OCI-LY1 (cell line): ENCODE measurements at regions not wholly inside any gene's neighbourhood (a gene's known extent, or its start where the extent isn't known, plus 50 kb on each side); places are given as distances from the start of the nearest gene placed in this dataset.
"Not testable (repeated sequence)": the region's sequence is repeated elsewhere in the genome, so short reads cannot be mapped to it uniquely, and the experiment has no call there.

Experiments
- H2AFZ ChIP-seq: fragments of 200-600 bp; sonication (generic), shearing (Covaris generic); 2 replicates; pipeline ENCODE4 v1.6.0; 2014; ENCODE audit warnings: antibody characterized with exemption, mild to moderate bottlenecking, low read length
- H3F3A ChIP-seq: fragments of 200-600 bp; sonication (generic), shearing (Covaris generic); 2 replicates; pipeline ENCODE4 v1.6.0; 2014; ENCODE audit warnings: mild to moderate bottlenecking, antibody characterized with exemption, low read length, moderate library complexity; ENCODE audit not compliant: insufficient read depth
- H3K27ac ChIP-seq: fragments of 200-600 bp; sonication (generic); 2 replicates; pipeline ENCODE4 v1.5.1; 2014; ENCODE audit warnings: low read length, mixed run types, mild to moderate bottlenecking, low read depth; ENCODE audit not compliant: poor library complexity, severe bottlenecking
- H3K27me3 ChIP-seq: fragments of 200-600 bp; sonication (generic); 2 replicates; pipeline ENCODE4 v1.6.0; 2014; ENCODE audit warnings: antibody characterized with exemption, mild to moderate bottlenecking, low read length, moderate library complexity; ENCODE audit not compliant: insufficient read depth
- H3K36me3 ChIP-seq: fragments of 200-600 bp; sonication (generic); 2 replicates; pipeline ENCODE4 v1.6.1; 2014; ENCODE audit warnings: mild to moderate bottlenecking, antibody characterized with exemption, low read length, moderate library complexity, mixed read lengths; ENCODE audit not compliant: insufficient read depth
- H3K4me1 ChIP-seq: fragments of 200-600 bp; sonication (generic); 2 replicates; pipeline ENCODE4 v1.5.1; 2014; ENCODE audit warnings: mild to moderate bottlenecking, low read length, moderate library complexity; ENCODE audit not compliant: insufficient read depth, severe bottlenecking
- H3K4me2 ChIP-seq: fragments of 200-600 bp; sonication (generic), shearing (Covaris generic); 2 replicates; pipeline ENCODE4 v1.6.1; 2014; ENCODE audit warnings: low read length
- H3K4me3 ChIP-seq: fragments of 200-600 bp; sonication (generic); 2 replicates; pipeline ENCODE4 v1.5.1; 2014; ENCODE audit warnings: low read length, low read depth, mild to moderate bottlenecking, mixed read lengths; ENCODE audit not compliant: poor library complexity, severe bottlenecking
- H3K79me2 ChIP-seq: fragments of 200-600 bp; shearing (Covaris generic); 2 replicates; pipeline ENCODE4 v1.6.1; 2016; ENCODE audit warnings: mixed run types, low read length, mixed read lengths; ENCODE audit not compliant: insufficient read depth
- H3K9ac ChIP-seq: fragments of 200-600 bp; sonication (generic), shearing (Covaris generic); 2 replicates; pipeline ENCODE4 v1.6.1; 2014; ENCODE audit warnings: mild to moderate bottlenecking, low read length, mixed read lengths
- H3K9me2 ChIP-seq: fragments of 200-600 bp; sonication (generic), shearing (Covaris generic); 2 replicates; pipeline ENCODE4 v1.6.1; 2014; ENCODE audit warnings: low read depth, mild to moderate bottlenecking, low read length, mixed read lengths
- H3K9me3 ChIP-seq: fragments of 200-600 bp; shearing (Covaris generic); 2 replicates; pipeline ENCODE4 v1.6.1; 2014; ENCODE audit warnings: low read length, mixed read lengths
- H4K20me1 ChIP-seq: fragments of 200-600 bp; sonication (generic), shearing (Covaris generic); 2 replicates; pipeline ENCODE4 v1.6.0; 2016; ENCODE audit warnings: mild to moderate bottlenecking, low read length; ENCODE audit not compliant: insufficient read depth
- EZH2 ChIP-seq: fragments of 200-600 bp; sonication (generic), shearing (Covaris generic); IDR thresholded peaks from 2 replicates; pipeline ENCODE4 v1.8.0; 2017; ENCODE audit warnings: borderline replicate concordance, mixed run types, mild to moderate bottlenecking, antibody characterized with exemption, low read length, moderate library complexity, mixed read lengths
- TF ChIP-seq, protein P1 (sequence below): fragments of 200-600 bp; sonication (generic), shearing (Covaris generic); IDR thresholded peaks from 2 replicates; pipeline ENCODE4 v1.5.1; 2017; ENCODE audit warnings: mild to moderate bottlenecking, antibody characterized with exemption, low read length, moderate library complexity, mixed read lengths

GRCh38 chrX:65866146-65866545, 173.7 kb downstream of the VSIG4 start:
- no peaks in the 10 kb centered on the region for H3K9me3 ChIP-seq
- no peaks in the 10 kb centered on the region for H3K36me3 ChIP-seq
- H3K9ac ChIP-seq, result no peak overlapping the region
- H3K4me3 ChIP-seq, result no peak overlapping the region
- H3K9me2 ChIP-seq, result no peaks in the 10 kb centered on the region
- no peak overlapping the region for H3K27ac ChIP-seq
- H3F3A ChIP-seq, result no peaks in the 10 kb centered on the region
- no peak overlapping the region for H2AFZ ChIP-seq
- H3K27me3 ChIP-seq, result no peaks in the 10 kb centered on the region
- no peaks in the 10 kb centered on the region for H3K79me2 ChIP-seq
- H3K4me1 ChIP-seq, result no peaks in the 10 kb centered on the region
- no peaks in the 10 kb centered on the region for H4K20me1 ChIP-seq
- no peak overlapping the region for H3K4me2 ChIP-seq
- no peak for TF ChIP-seq EZH2
- TF ChIP-seq, protein P1, sequence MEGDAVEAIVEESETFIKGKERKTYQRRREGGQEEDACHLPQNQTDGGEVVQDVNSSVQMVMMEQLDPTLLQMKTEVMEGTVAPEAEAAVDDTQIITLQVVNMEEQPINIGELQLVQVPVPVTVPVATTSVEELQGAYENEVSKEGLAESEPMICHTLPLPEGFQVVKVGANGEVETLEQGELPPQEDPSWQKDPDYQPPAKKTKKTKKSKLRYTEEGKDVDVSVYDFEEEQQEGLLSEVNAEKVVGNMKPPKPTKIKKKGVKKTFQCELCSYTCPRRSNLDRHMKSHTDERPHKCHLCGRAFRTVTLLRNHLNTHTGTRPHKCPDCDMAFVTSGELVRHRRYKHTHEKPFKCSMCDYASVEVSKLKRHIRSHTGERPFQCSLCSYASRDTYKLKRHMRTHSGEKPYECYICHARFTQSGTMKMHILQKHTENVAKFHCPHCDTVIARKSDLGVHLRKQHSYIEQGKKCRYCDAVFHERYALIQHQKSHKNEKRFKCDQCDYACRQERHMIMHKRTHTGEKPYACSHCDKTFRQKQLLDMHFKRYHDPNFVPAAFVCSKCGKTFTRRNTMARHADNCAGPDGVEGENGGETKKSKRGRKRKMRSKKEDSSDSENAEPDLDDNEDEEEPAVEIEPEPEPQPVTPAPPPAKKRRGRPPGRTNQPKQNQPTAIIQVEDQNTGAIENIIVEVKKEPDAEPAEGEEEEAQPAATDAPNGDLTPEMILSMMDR, result no peak

DNA sequence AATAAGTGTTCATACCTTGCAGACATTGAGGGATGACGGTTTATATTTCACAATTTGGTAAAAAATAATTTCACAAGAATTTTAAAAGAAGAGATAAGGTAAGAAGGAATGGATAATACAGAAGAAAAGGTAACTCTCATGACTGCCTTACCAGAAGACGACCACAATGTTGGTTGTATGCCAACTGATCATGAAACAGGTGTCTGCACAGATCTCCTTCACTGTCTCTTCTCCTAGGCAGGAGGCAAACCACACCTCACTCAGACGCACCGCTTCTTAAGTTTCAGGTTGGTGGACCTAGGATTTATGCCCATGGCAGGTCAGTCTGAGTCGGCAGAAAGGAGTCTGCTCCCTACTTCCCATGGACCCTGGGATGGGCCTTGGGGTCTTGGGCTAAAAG, 177.2 kb downstream of the VSIG4 start:
- Histone ChIP-seq H3K27ac (no peak overlapping the region), H3K4me1 (no peaks in the 10 kb centered on the region), H3F3A (no peaks in the 10 kb centered on the region), H3K27me3 (no peaks in the 10 kb centered on the region), H3K79me2 (no peaks in the 10 kb centered on the region), H3K9me2 (no peaks in the 10 kb centered on the region), H3K9me3 (no peaks in the 10 kb centered on the region), H4K20me1 (no peaks in the 10 kb centered on the region), H3K4me2 (no peak overlapping the region), H3K36me3 (no peaks in the 10 kb centered on the region), H3K4me3 (no peak overlapping the region), H3K9ac (no peak overlapping the region), H2AFZ (no peak overlapping the region)
- no peak for TF ChIP-seq EZH2
- TF ChIP-seq, protein P1, result no peak

DNA sequence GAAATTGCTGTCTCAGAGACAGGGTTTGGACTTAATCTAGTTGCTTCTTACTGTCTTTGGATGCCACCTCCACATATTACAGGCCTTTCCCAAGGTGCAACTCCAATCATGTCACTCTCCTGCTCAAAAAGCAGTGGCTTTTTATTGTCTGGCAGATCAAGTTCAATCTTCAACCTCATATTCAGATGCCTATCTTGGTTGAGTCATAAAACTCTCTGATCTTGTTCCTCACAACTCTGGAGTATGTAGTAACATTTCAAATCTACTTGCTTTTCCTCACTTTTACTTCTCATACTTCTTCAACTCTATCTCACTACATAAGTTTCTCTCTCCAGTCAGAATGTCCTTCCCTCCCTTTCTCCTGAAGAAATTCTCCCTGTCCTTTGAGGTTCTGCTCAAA, 180.6 kb downstream of the VSIG4 start:
- Histone ChIP-seq H3K4me1 (no peaks in the 10 kb centered on the region), H3K4me3 (no peak overlapping the region), H3F3A (no peaks in the 10 kb centered on the region), H3K9ac (no peak overlapping the region), H2AFZ (no peak overlapping the region), H3K36me3 (no peaks in the 10 kb centered on the region), H3K27me3 (no peaks in the 10 kb centered on the region), H3K9me3 (no peaks in the 10 kb centered on the region), H3K9me2 (no peaks in the 10 kb centered on the region), H3K27ac (no peak overlapping the region), H4K20me1 (no peaks in the 10 kb centered on the region), H3K79me2 (no peaks in the 10 kb centered on the region), H3K4me2 (no peak overlapping the region)
- TF ChIP-seq, protein P1, result no peak
- TF ChIP-seq EZH2, result no peak

GRCh38 chrX:65854437-65854836, 185.4 kb downstream of the VSIG4 start:
- not testable (repeated sequence) for H3K9me2 ChIP-seq, H3K9me3 ChIP-seq, H3K79me2 ChIP-seq, H3K36me3 ChIP-seq, H3K27me3 ChIP-seq, H3K27ac ChIP-seq, H3K4me3 ChIP-seq, H3K4me1 ChIP-seq, H4K20me1 ChIP-seq, H2AFZ ChIP-seq, H3F3A ChIP-seq, H3K4me2 ChIP-seq, H3K9ac ChIP-seq

DNA sequence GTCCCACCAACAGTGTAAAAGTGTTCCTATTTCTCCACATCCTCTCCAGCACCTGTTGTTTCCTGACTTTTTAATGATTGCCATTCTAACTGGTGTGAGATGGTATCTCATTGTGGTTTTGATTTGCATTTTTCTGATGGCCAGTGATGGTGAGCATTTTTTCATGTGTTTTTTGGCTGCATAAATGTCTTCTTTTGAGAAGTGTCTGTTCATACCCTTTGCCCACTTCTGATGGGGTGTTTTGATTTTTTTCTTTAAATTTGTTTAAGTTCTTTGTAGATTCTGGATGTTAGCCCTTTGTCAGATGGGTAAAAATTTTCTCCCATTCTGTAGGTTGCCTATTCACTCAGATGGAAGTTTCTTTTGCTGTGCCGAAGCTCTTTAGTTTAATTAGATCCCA, 183.9 kb downstream of the MSN start:
- not testable (repeated sequence) for H3K9ac ChIP-seq, H3K36me3 ChIP-seq, H2AFZ ChIP-seq

DNA sequence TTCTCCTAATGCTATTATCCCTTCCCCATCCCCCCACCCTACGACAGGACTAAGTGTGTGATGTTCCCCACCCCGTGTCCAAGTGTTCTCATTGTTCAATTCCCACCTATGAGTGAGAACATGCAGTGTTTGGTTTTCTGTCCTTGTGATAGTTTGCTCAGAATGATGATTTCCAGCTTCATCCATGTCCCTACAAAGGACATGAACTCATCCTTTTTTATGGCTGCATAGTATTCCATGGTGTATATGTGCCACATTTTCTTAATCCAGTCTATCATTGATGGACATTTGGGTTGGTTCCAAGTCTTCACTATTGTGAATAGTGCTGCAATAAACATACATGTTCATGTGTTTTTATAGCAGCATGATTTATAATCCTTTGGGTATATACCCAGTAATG, 183.4 kb downstream of the MSN start:
- not testable (repeated sequence) for H3K27ac ChIP-seq, H4K20me1 ChIP-seq, H3K9me3 ChIP-seq

More for the DNA sequence above, 183.9 kb downstream of the MSN start:
- H4K20me1 ChIP-seq, H3K9me3 ChIP-seq, H3K9me2 ChIP-seq, H3K79me2 ChIP-seq, H3K27me3 ChIP-seq, H3K27ac ChIP-seq, H3F3A ChIP-seq, H3K4me1 ChIP-seq, H3K4me3 ChIP-seq, H3K4me2 ChIP-seq: not testable (repeated sequence)

More for the DNA sequence above, 183.4 kb downstream of the MSN start:
- H3K9me2 ChIP-seq, H3K4me2 ChIP-seq, H3K27me3 ChIP-seq, H2AFZ ChIP-seq, H3K79me2 ChIP-seq, H3K4me1 ChIP-seq, H3K9ac ChIP-seq, H3K36me3 ChIP-seq, H3K4me3 ChIP-seq, H3F3A ChIP-seq: not testable (repeated sequence)
